Panc1 (cell line): ENCODE measurements at regions not wholly inside any gene's neighbourhood (a gene's known extent, or its start where the extent isn't known, plus 50 kb on each side); places are given as distances from the start of the nearest gene placed in this dataset.

Source experiments
- ATAC-seq: fragments of 200-7000 bp; cut with Tn5 transposase; 2 replicates; pipeline ENCODE4 v1.9.1; 2020; ENCODE audit warnings: mild to moderate bottlenecking, moderate library complexity
- BruUV-seq: library from RNA; stranded (reverse); fragments of 400-500 nt; replicated peaks from 2 replicates; lab custom pipeline; 2021; lab: Mats Ljungman, UMichigan
- CTCF ChIA-PET: fragments of 300-600 bp; sonication (Branson Sonifier 250); formaldehyde crosslinking; loops from one replicate; lab custom pipeline; 2022; ENCODE audit warnings: antibody characterized with exemption; lab: Charles Lee
- POLR2A ChIA-PET: fragments of 300-600 bp; sonication (Branson Sonifier 250); formaldehyde crosslinking; loops from one replicate; lab custom pipeline; 2022; ENCODE audit warnings: antibody characterized with exemption; lab: Charles Lee
- DNase-seq: peaks from one replicate; pipeline ENCODE4 v3.0.0-alpha.2; 2010; ENCODE audit warnings: low read depth, low spot score
- H3K27ac ChIP-seq: 2 replicates; pipeline ENCODE4 v1.5.1; 2011; ENCODE audit warnings: mild to moderate bottlenecking, low read length, inconsistent platforms
- H3K27me3 ChIP-seq: fragments of 200-500 bp; sonication (Bioruptor generic); 2 replicates; pipeline ENCODE4 v1.6.0; 2014; ENCODE audit warnings: low read length, inconsistent platforms; ENCODE audit not compliant: control insufficient read depth, insufficient read depth
- H3K36me3 ChIP-seq: fragments of 200-500 bp; sonication (Bioruptor generic); 2 replicates; pipeline ENCODE4 v1.5.1; 2014; ENCODE audit warnings: inconsistent platforms, mild to moderate bottlenecking, low read length, moderate library complexity; ENCODE audit not compliant: control insufficient read depth, insufficient read depth
- H3K4me1 ChIP-seq: 2 replicates; pipeline ENCODE4 v1.5.1; 2011; ENCODE audit warnings: inconsistent platforms, mild to moderate bottlenecking, low read length, moderate library complexity; ENCODE audit not compliant: control insufficient read depth, insufficient read depth
- H3K4me3 ChIP-seq, 2 experiments: 2 replicates each; pipeline ENCODE4 v1.5.1; 2011 to 2012; ENCODE audit warnings: low read depth in 2 of 2, low read length in 2 of 2, mild to moderate bottlenecking in 2 of 2, inconsistent platforms in 1 of 2, moderate library complexity in 1 of 2
- H3K9me3 ChIP-seq: fragments of 200-500 bp; sonication (Bioruptor generic); 2 replicates; pipeline ENCODE4 v1.5.1; 2014; ENCODE audit warnings: low read depth, mild to moderate bottlenecking, inconsistent platforms, low read length, moderate library complexity; ENCODE audit not compliant: control insufficient read depth, insufficient read depth
- CTCF ChIP-seq: fragments of 450-650 bp; IDR thresholded peaks from 2 replicates; pipeline ENCODE4 v1.5.1; 2017; ENCODE audit warnings: mild to moderate bottlenecking
- POLR2AphosphoS5 ChIP-seq: IDR thresholded peaks from 2 replicates; pipeline ENCODE4 v1.6.1; 2012; ENCODE audit warnings: mild to moderate bottlenecking, low read depth, low read length, moderate library complexity
- REST ChIP-seq, 2 experiments: IDR thresholded peaks; 2 replicates each; pipeline ENCODE4 v1.6.1; 2011 to 2012; ENCODE audit warnings: low read depth in 2 of 2, control low read depth in 1 of 2, low read length in 1 of 2, mild to moderate bottlenecking in 1 of 2, moderate library complexity in 1 of 2; ENCODE audit not compliant: insufficient read depth in 1 of 2
- SIN3A ChIP-seq: IDR thresholded peaks from 2 replicates; pipeline ENCODE4 v1.6.1; 2012; ENCODE audit warnings: low read depth, mild to moderate bottlenecking, low read length, moderate library complexity, borderline replicate concordance; ENCODE audit not compliant: insufficient read depth
- TCF7L2 ChIP-seq: IDR thresholded peaks from 2 replicates; pipeline ENCODE4 v1.6.1; 2011; ENCODE audit warnings: mild to moderate bottlenecking, low read depth, low read length, inconsistent platforms
- in situ Hi-C: cut with HindIII; loops from 2 replicates; pipeline ENCODE4 v1.10.0; 2016; ENCODE audit warnings: low sequenced_read_pairs, low pct_unique_long_range_greater_than_20kb
- intact Hi-C: fragments of 100-400 bp; cut with micrococcal nuclease; formaldehyde crosslinking; loops from one replicate; pipeline ENCODE4 v1.10.0; 2022; ENCODE audit not compliant: unreplicated experiment

- intact Hi-C loops (no loop called here), in situ Hi-C loops (no loop called here)
- POLR2A ChIA-PET: no interaction called here
- Histone ChIP-seq H3K9me3 (no peaks in the 10 kb centered on the region), H3K4me1 (no peaks in the 10 kb centered on the region), H3K27me3 (no peaks in the 10 kb centered on the region), H3K27ac (no peak overlapping the region), H3K36me3 (no peaks in the 10 kb centered on the region), H3K4me3 (no peak overlapping the region)
- CTCF ChIA-PET: no interaction called here
- no TSS peak for BruUV-seq
- ATAC-seq: no peak
- no peak for DNase-seq
- TF ChIP-seq SIN3A (no peak), CTCF (no peak), TCF7L2 (no peak), POLR2AphosphoS5 (no peak), REST (IDR thresholded peaks at IDR 0.05; ENCODE audit: insufficient read depth in 1 of 2, low read depth in 2 of 2, low read length in 1 of 2) (no peak)
Measured at GRCh38 chr13:50757008-50757407, 86.5 kb downstream of the DLEU7 start.

DNA sequence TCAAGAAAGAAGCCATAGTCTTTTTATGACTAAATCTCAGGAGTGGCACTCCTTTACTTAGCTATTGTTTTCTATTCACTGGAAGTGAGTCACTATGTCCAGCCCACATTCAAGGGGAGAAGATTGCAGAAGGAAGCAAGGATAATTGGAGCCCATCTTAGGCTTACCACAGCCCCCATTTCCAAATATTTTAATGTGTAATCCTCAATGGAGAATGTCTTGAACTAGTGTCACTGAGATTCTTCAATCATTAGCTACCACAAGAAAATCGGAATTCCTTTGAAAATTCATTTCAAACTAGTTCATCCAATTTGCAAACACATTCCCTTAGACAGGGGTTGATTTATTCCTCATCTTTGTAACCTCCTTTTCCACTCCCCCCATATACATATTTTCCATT is 84.7 kb downstream of the DLEU7 start:
- no peak overlapping the region for H3K27ac ChIP-seq
- in situ Hi-C loops: no loop called here
- intact Hi-C loops: no loop called here
- no peak overlapping the region for H3K4me3 ChIP-seq
- ATAC-seq (no peak), DNase-seq (no peak)
- H3K27me3 ChIP-seq: no peaks in the 10 kb centered on the region
- ChIA-PET POLR2A (interaction anchor here (0.6 kb wide), 1 partner anchor 23 kb away, joined by 3 read pairs; no protein-coding TSS in a partner anchor), CTCF (no interaction called here)
- BruUV-seq: no TSS peak
- no peaks in the 10 kb centered on the region for H3K4me1 ChIP-seq
- H3K9me3 ChIP-seq: no peaks in the 10 kb centered on the region
- H3K36me3 ChIP-seq: no peaks in the 10 kb centered on the region
- TF ChIP-seq TCF7L2 (no peak), CTCF (no peak), REST (IDR thresholded peaks at IDR 0.05; ENCODE audit: insufficient read depth in 1 of 2, low read depth in 2 of 2, low read length in 1 of 2) (no peak)
